ENCODE measurements at regions not wholly inside any gene's neighbourhood (a gene's known extent, or its start where the extent isn't known, plus 50 kb on each side); places are given as distances from the start of the nearest gene placed in this dataset.

DNA sequence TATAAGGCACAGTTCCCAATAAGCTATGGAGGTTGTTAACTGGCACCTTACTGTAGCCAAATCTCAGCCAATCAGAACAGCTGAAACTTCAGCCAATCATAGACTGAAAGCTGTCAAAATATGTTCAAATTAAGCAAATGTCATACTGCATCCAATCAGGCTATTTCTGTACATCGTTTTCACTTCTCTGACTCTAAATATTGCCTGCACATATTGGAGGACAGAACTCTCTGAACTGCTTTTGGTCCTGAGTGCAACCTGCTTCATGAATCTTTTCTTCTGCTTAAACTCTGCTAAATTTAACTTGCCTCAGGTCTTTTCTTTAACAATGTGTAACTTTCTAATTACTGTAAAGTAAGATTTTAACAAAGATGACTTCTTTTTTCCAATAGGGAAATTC lies 1198.9 kb upstream of the PCDH7 start:
- intact Hi-C loops (cut with DNase I): no loop called here
- DNase-seq (ENCODE audit: low spot score) (no peak), ATAC-seq (no peak)

GRCh38 chr4:29536745-29537144 lies 1183.4 kb upstream of the PCDH7 start:
- intact Hi-C loops (cut with DNase I): no loop called here
- ATAC-seq: no peak
- no peak for DNase-seq (ENCODE audit: low spot score)

DNA sequence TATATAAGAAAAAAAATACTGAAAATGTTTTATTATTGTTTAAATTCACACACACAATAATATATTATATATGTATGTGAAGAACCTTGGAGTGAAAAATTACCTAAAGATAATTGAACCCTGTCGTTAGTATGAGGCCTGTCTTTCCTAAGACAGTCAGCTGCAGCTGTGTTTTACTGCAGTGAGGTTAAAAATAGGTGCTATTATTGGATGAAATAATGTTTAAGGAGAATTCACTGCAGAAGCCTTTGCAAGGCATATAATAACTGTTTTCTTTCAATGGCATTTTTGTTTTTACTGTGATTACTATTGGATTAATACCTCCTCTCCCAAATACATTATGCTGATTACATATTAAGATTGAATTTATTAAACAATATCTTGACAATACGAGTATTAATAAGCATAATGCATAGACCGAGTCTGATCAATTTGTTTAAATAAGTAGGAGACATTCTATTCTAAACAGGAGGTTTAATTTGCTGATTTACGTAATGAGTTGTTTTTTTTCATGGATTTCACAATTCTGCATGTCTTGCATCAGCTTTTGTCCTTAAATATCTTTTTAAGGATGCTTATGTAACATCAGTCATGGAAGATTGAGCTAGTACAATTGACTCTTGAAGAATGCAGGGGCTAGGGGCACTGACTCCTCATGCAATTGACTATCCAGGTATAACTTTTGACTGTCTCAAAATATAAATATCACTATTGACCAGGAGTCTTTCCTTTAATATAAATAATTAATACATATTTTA lies 1181.1 kb upstream of the PCDH7 start:
- DNase-seq (ENCODE audit: low spot score) (no peak), ATAC-seq (no peak)
- intact Hi-C loops (cut with DNase I): no loop called here

DNA sequence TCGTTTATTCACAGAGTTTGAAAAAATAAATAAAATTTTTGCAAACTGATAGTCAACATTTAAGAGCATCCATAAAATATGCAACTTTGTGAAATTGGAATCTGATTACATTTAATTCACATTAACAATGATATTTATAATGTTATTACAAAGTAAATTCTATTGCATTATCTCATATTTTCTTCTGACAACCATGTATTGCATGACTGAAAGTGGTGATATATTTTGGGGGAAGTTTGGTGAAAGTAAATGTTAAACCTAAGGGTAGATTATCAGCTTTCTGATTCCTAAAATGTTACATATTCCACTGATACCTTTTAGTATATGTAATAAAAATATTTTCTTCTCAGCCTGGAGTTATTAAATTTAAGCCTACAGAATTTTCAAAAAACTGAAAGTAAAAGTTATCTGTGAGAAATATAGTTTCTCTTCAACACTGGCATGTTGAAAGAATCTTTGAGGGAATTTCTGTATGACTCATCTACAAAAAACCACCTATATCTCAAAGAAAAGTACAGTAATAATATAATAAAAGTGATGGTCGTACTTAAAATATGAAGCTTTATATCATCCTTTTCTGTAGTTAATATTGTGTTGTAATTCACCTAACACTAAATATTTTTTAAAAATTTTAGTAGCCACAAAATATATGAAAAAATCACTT lies 1179.6 kb upstream of the PCDH7 start:
- no peak for ATAC-seq
- no peak for DNase-seq (ENCODE audit: low spot score)
- intact Hi-C loops (cut with DNase I): no loop called here

DNA sequence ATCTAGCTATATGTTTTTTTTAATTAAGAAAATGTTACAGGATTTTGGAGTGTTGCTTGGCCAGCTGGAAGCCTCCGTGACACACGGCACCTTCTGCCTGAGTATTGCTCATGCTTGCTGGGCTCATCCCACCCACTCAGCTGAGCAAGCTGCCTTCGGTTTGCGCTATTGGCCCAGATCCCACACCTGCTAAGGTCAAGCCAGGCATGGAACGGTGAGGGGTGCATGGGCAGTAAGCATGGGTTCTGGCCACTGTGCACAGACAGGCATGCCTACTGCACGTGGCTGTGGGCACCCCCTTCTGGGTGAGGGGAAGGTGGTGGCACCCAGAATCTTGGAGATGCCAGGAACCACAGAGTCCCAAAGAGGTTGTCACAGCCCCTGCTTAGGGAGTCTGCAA lies 1178.4 kb upstream of the PCDH7 start:
- no peak for DNase-seq (ENCODE audit: low spot score)
- intact Hi-C loops (cut with DNase I): no loop called here
- no peak for ATAC-seq

DNA sequence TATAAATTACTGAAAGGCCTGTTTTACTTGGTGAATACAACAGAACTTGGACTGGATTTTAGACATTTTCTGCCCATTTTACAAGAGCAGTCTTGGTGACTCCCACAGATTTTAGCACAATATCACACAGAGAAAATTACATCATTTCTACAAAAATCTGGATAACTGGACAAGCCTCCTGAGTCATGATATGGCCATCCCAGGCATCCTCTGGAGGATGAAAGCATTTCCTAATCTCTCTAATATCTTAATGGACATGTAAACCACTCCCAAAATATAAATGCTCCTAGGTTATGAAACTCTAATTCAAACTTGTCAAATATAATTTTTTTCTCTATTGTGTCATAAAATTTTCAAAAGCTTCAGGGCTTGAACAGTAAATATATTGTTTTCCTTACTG lies 1170.8 kb upstream of the PCDH7 start:
- intact Hi-C loops (cut with DNase I): no loop called here
- no peak for ATAC-seq

DNA sequence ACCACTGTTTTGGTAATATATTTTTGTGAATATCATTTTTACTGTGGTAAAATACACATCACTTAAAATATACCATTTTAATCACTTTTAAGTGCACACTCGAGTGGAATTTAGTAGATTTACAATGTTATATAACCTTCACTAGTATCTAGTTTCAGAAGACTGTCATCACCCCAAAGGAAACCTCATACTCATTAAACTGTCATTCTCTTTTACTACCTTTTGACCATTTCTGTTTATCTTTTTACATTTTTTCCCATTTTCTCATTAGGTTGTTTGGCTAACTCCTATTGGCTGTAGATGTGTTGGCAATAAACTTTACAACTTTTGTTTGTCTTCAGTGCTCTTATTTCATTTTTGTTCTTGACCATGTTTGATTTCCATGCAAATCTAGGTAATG lies 1168.3 kb upstream of the PCDH7 start:
- DNase-seq (ENCODE audit: low spot score): no peak

More for the DNA sequence above, 1170.8 kb upstream of the PCDH7 start:
- DNase-seq (ENCODE audit: low spot score): no peak

DNA sequence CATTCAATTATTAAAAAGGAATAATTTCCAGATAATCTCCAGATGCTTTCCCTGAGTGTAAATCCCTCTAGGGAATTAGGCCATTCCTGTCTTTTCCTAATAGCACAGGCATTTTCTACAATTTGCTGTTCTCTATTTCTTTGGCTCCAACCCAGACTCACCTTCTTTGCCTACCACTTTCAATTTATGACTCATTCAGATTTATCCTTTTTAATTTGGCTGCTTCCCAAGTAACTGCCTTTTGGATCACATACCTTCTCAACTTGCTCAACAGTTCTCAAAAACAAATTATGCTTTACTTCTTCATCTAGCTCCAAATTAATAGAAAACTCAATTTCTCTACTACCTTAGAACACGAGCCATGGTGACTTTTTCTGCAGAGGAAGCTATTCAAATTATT lies 1166.3 kb upstream of the PCDH7 start:
- DNase-seq (ENCODE audit: low spot score) (no peak), ATAC-seq (no peak)
- intact Hi-C loops (cut with DNase I): no loop called here

More for the DNA sequence above, 1168.3 kb upstream of the PCDH7 start:
- intact Hi-C loops (cut with DNase I): no loop called here
- no peak for ATAC-seq

GRCh38 chr4:29558789-29559188 lies 1161.4 kb upstream of the PCDH7 start:
- DNase-seq (ENCODE audit: low spot score) (no peak), ATAC-seq (no peak)
- intact Hi-C loops (cut with DNase I): no loop called here

- intact Hi-C loops (cut with DNase I): no loop called here
- ATAC-seq: no peak
Measured at GRCh38 chr4:29559286-29559685, 1160.9 kb upstream of the PCDH7 start.

DNA sequence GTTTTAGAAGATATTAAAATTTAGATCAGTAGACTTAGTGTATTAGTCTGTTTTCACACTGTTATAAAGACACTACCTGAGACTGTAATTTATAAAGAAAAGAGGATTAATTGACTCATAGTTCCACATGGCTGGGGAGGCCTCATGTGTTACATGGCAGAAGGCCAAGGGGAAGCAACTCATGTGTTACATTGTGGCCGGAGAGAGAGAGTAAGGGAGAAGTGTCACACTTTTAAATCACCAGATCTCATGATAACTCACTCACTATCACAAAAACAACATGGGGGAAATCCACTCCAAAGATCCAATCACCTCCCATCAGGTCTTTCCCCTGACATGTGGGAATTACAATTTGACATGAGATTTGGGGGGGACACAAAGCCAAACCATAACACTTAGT lies 1159.7 kb upstream of the PCDH7 start:
- ATAC-seq: no peak
- intact Hi-C loops (cut with DNase I): no loop called here
- no peak for DNase-seq (ENCODE audit: low spot score)

More at GRCh38 chr4:29559286-29559685, 1160.9 kb upstream of the PCDH7 start:
- DNase-seq (ENCODE audit: low spot score): no peak

GRCh38 chr4:29565256-29565655 lies 1154.9 kb upstream of the PCDH7 start:
- no peak for DNase-seq (ENCODE audit: low spot score)
- no peak for ATAC-seq
- intact Hi-C loops (cut with DNase I): no loop called here

- intact Hi-C loops (cut with DNase I): no loop called here
- no peak for ATAC-seq
- no peak for DNase-seq (ENCODE audit: low spot score)
Measured at GRCh38 chr4:29566371-29566770, 1153.8 kb upstream of the PCDH7 start.

DNA sequence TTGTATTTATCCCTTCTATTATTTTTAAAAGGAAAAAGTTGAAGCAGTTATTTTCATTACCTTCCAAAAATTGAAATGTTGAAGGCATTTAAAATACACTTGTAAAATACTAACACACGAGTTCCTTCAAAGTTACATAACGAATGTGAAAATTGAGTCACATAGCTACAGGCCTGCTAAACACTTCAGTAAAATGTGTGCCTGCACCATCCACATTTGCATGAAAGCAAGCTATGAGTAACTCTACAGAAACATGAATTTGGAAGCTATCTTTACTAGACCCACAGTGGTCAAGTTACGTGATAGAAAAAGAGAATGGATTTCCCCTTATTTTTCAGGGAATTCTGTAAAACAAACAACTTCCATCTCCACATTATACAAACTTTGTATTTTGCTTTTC lies 1148.8 kb upstream of the PCDH7 start:
- intact Hi-C loops (cut with DNase I): no loop called here
- no peak for ATAC-seq

GRCh38 chr4:29578329-29578728 lies 1141.8 kb upstream of the PCDH7 start:
- no peak for ATAC-seq
- intact Hi-C loops (cut with DNase I): no loop called here
- no peak for DNase-seq (ENCODE audit: low spot score)

More for the DNA sequence above, 1148.8 kb upstream of the PCDH7 start:
- no peak for DNase-seq (ENCODE audit: low spot score)

GRCh38 chr4:29581457-29581856 lies 1138.7 kb upstream of the PCDH7 start:
- DNase-seq (ENCODE audit: low spot score): no peak

GRCh38 chr4:29588617-29589016 lies 1131.6 kb upstream of the PCDH7 start:
- intact Hi-C loops (cut with DNase I): no loop called here
- ATAC-seq (no peak), DNase-seq (ENCODE audit: low spot score) (no peak)

More at GRCh38 chr4:29581457-29581856, 1138.7 kb upstream of the PCDH7 start:
- intact Hi-C loops (cut with DNase I): no loop called here
- peak; percentile 50 for ATAC-seq

DNA sequence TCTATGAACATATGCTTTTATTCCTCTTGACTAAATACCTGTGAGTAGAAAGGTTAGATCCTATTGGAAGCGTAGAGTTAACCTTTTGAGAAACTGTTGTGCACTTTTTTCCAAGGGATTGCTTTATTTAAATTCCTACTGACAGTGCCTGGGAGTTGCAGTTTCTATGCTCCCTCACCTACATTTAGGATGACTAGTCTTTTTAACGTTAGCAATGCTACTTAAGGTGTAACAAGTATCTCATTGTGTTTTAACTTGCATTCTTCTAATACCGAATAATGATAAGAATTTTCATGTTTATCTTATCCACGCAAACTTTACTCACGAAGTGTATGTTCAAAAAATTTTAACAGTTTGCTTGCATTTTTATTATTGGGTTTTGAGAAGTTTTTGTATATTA lies 1123.9 kb upstream of the PCDH7 start:
- DNase-seq (ENCODE audit: low spot score): no peak
- ATAC-seq: no peak
- intact Hi-C loops (cut with DNase I): no loop called here

DNA sequence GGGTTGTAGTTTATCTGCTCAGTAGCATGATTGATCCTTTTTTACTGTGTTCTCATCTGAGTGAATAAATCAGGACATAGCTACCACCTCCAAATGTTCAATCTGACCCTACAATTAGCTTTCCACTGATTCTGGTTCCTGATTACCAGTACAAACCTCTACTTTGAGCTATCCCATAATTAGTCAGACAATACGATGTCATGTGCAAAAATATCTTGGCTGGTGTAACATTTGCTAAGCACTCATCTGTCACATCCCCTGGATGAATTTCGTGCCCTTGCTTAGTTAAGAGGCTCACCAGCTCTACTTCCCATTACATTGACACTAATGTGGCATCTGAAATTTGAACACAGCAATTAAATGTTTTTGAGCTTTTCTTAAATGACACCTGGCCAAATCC lies 1101.0 kb upstream of the PCDH7 start:
- no peak for ATAC-seq
- DNase-seq (ENCODE audit: low spot score): no peak
- intact Hi-C loops (cut with DNase I): no loop called here

GRCh38 chr4:29632199-29632598 lies 1088.0 kb upstream of the PCDH7 start:
- DNase-seq (ENCODE audit: low spot score): no peak
- ATAC-seq: no peak
- intact Hi-C loops (cut with DNase I): no loop called here

GRCh38 chr4:29636961-29637360 lies 1083.2 kb upstream of the PCDH7 start:
- no peak for ATAC-seq
- no peak for DNase-seq (ENCODE audit: low spot score)
- intact Hi-C loops (cut with DNase I): no loop called here
